ENCODE measurements at regions not wholly inside any gene's neighbourhood (a gene's known extent, or its start where the extent isn't known, plus 50 kb on each side); places are given as distances from the start of the nearest gene placed in this dataset.

GRCh38 chr14:26395726-26396125 lies 202.1 kb downstream of the NOVA1 start:
- no peak for DNase-seq

GRCh38 chr14:26394150-26394810 lies 203.6 kb downstream of the NOVA1 start:
- DNase-seq: peak; percentile 35

- DNase-seq: no peak
Measured at GRCh38 chr14:26392498-26392897, 205.3 kb downstream of the NOVA1 start.

GRCh38 chr14:26389646-26390508 lies 208.0 kb downstream of the NOVA1 start:
- no peak for DNase-seq

GRCh38 chr14:26385310-26385709 lies 212.5 kb downstream of the NOVA1 start:
- DNase-seq: no peak

GRCh38 chr14:26382901-26383685 lies 214.7 kb downstream of the NOVA1 start:
- no peak for DNase-seq

GRCh38 chr14:26381405-26381804 lies 216.4 kb downstream of the NOVA1 start:
- no peak for DNase-seq

GRCh38 chr14:26380637-26381036 lies 217.2 kb downstream of the NOVA1 start:
- no peak for DNase-seq

GRCh38 chr14:26379951-26380350 lies 217.9 kb downstream of the NOVA1 start:
- no peak for DNase-seq

- DNase-seq: no peak
Measured at GRCh38 chr14:26377150-26377549, 220.7 kb downstream of the NOVA1 start.

- DNase-seq: peak; percentile 50
Measured at GRCh38 chr14:26370115-26370514, 227.7 kb downstream of the NOVA1 start.

GRCh38 chr14:26363689-26364088 lies 234.1 kb downstream of the NOVA1 start:
- DNase-seq: no peak

- no peak for DNase-seq
Measured at GRCh38 chr14:26344596-26344995, 253.2 kb downstream of the NOVA1 start.

- DNase-seq: no peak
Measured at GRCh38 chr14:26339381-26339780, 258.5 kb downstream of the NOVA1 start.

GRCh38 chr14:26338231-26338630 lies 259.6 kb downstream of the NOVA1 start:
- no peak for DNase-seq

GRCh38 chr14:26334288-26334687 lies 263.5 kb downstream of the NOVA1 start:
- no peak for DNase-seq

- DNase-seq: no peak
Measured at GRCh38 chr14:26332966-26333365, 264.9 kb downstream of the NOVA1 start.

- no peak for DNase-seq
Measured at GRCh38 chr14:26330982-26331381, 266.9 kb downstream of the NOVA1 start.

GRCh38 chr14:26328791-26329190 lies 269.0 kb downstream of the NOVA1 start:
- DNase-seq: no peak

GRCh38 chr14:26323869-26324268 lies 274.0 kb downstream of the NOVA1 start:
- peak; percentile 79 for DNase-seq

GRCh38 chr14:26320886-26321285 lies 276.9 kb downstream of the NOVA1 start:
- DNase-seq: no peak

- DNase-seq: peak; percentile 15
Measured at GRCh38 chr14:26319139-26319864, 278.5 kb downstream of the NOVA1 start.

- no peak for DNase-seq
Measured at GRCh38 chr14:26304056-26304455, 293.8 kb downstream of the NOVA1 start.

Data from NCI-H510A treated with DMSO at 0.1 percent for 48 hours (cell line).